ENCODE measurements at regions not wholly inside any gene's neighbourhood (a gene's known extent, or its start where the extent isn't known, plus 50 kb on each side); places are given as distances from the start of the nearest gene placed in this dataset.
"Not testable (repeated sequence)": the region's sequence is repeated elsewhere in the genome, so short reads cannot be mapped to it uniquely, and the experiment has no call there.

DNA sequence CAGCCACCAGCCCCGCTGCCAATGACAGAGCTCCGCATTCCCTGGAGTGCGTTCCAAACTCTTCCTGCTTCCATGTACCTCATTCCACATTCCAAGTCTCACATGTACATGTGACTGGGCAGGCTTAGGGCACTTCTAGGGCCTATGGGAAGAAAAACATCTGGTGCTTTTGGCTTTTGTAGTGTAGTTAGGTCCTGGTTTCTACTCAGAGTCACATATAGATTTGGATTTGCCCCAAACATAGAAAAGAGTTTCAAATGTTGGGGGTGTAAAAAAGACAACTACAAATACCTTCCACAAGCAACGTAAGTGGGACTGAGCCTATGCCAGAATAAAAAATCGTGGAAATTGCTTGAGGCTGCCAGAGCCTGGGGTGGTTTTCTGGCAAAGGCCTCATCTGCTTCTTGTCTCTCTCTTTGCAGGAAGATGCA lies 84.1 kb downstream of the ZNF467 start:
- TF ChIP-seq, protein P1, sequence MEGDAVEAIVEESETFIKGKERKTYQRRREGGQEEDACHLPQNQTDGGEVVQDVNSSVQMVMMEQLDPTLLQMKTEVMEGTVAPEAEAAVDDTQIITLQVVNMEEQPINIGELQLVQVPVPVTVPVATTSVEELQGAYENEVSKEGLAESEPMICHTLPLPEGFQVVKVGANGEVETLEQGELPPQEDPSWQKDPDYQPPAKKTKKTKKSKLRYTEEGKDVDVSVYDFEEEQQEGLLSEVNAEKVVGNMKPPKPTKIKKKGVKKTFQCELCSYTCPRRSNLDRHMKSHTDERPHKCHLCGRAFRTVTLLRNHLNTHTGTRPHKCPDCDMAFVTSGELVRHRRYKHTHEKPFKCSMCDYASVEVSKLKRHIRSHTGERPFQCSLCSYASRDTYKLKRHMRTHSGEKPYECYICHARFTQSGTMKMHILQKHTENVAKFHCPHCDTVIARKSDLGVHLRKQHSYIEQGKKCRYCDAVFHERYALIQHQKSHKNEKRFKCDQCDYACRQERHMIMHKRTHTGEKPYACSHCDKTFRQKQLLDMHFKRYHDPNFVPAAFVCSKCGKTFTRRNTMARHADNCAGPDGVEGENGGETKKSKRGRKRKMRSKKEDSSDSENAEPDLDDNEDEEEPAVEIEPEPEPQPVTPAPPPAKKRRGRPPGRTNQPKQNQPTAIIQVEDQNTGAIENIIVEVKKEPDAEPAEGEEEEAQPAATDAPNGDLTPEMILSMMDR (IDR thresholded peaks at IDR 0.05; ENCODE audit: low read depth, low read length): no peak
- no peak overlapping the region for H3K4me3 ChIP-seq (ENCODE audit: low read depth, low read length)

DNA sequence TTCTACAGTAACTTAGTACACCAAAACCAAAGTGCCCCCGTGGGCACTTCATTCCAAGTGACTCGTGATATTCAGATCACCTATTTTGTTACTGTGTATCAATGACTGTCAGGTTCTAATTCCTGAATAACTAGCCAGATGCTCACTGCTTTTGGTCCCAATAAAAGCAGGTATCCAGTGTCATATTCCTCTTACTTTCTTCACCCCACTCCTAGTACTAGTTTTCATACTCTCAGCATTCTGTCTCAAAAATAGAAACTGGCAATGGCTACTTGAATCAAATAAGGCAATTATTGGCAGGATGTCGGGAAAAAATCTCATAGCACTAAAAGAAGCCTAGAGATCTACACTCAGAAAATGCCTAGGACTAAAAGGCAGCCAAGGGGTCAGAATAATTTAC lies 84.6 kb downstream of the ZNF467 start:
- TF ChIP-seq, protein P1 (IDR thresholded peaks at IDR 0.05; ENCODE audit: low read depth, low read length): no peak
- H3K4me3 ChIP-seq (ENCODE audit: low read depth, low read length): no peak overlapping the region

DNA sequence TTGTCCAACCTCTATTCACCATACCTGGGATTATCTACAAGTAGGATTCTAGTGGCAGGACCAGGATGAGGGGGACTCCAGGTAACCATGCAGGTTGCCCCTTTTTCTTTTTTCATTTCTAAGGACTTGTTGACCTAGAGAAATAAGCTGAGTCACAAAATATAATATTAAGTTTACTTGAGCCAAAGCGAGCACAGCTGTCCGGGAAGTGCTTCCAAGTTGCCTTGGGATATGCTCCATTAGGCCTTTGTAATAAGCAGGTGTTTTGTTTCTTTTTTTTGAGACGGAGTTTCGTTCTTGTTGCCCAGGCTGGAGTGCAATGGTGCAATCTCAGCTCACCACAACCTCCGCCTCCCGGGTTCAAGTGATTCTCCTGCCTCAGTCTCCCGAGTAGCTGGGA lies 85.6 kb downstream of the ZNF467 start:
- not testable (repeated sequence) for H3K4me3 ChIP-seq (ENCODE audit: low read depth, low read length)

DNA sequence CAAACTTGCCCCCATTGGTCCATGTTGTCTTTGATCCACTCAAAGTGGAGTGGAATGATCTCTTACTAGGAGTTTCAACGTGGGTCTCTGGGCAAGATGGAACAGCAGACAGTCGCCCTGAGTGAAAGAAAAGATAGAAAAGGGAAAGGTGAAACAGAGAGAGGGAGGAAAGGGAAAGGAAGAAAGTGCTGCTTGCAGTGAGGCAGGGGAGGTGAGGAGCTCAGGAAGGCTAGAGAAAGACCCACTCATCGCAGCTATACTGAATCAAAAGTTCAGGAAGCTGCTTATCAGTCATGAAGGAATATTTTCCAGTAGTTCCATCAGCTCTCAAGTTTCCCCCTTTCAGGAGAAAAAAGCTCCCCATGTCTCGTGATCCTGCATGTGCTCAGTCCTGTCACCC lies 86.9 kb downstream of the ZNF467 start:
- TF ChIP-seq, protein P1 (IDR thresholded peaks at IDR 0.05; ENCODE audit: low read depth, low read length): no peak
- no peak overlapping the region for H3K4me3 ChIP-seq (ENCODE audit: low read depth, low read length)

DNA sequence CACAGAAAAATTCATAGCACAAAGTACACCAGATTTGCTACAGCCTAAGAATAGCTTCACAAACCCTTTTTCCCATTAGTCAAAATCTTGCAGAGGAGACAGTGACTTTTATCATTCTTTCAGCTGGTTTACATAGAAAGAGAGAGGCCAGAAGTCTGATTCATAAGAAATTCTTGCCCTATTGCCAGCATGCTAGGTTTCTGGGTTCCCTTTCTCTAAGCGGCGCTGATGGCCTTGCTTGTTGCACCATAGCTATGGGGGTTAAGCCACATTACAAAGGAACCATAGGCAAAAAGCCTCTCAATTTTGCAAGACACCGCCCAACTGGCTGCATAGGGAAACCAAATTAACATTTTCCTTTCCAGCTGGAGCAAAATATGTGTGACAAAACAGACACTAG lies 87.4 kb downstream of the ZNF467 start:
- H3K4me3 ChIP-seq (ENCODE audit: low read depth, low read length): no peak overlapping the region
- TF ChIP-seq, protein P1 (IDR thresholded peaks at IDR 0.05; ENCODE audit: low read depth, low read length): no peak

DNA sequence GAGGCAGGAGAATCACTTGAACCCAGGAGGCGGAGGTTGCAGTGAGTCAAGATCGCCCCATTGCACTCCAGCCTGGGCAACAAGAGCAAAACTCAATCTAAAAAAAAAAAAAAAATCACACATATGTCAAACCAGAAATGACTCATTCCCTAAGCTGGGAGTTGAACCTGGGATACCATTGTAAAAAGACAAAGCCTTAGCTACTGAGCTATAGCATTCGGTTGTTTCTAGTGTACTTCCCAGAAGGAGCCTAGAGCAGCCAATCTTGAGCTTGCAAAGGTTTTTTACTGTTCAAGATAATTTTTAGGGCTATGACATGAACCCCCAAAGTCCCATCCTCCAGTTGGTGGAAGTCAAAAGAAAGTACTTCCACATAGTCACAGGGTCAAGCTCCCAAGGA lies 87.9 kb downstream of the ZNF467 start:
- TF ChIP-seq, protein P1 (IDR thresholded peaks at IDR 0.05; ENCODE audit: low read depth, low read length): no peak
- no peak overlapping the region for H3K4me3 ChIP-seq (ENCODE audit: low read depth, low read length)

DNA sequence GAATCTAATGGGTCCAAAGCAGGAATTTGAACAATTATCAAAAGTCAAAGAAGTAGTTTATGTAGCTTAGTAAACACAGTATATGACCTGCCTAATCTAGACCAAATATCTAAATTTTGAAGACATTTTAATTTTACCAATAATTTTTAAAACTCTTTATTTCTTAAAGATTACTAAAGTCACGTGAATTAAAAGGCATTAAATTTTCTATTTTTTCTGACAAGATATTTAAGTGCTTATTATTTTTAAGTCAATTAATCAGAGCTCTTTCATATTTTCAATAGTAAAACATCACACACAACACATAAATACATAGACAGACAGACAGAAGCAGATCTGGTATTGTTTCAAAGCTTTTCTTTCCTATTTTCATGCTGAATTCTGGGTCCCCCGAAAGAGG lies 89.5 kb downstream of the ZNF467 start:
- TF ChIP-seq, protein P1 (IDR thresholded peaks at IDR 0.05; ENCODE audit: low read depth, low read length): no peak

DNA sequence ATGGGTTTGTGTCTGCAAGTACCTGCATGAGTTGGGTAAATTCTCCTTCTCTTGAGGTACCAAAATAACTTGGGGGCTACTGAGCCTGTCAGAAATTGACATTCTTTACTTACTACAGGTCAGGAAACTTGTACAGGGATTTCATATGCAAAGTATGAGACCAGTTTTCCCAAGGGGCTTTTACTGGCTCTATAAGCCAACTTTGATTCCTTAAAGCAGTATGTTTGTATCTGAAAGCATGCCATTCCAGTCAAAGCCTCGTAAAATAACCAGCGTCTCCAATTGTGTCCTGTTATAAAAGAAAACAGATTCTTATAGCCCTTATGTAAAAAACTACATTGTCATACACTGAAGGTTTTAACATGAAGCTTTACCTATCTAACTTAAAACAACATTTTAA lies 90.2 kb downstream of the ZNF467 start:
- TF ChIP-seq, protein P1 (IDR thresholded peaks at IDR 0.05; ENCODE audit: low read depth, low read length): no peak
- H3K4me3 ChIP-seq (ENCODE audit: low read depth, low read length): no peak overlapping the region

More for the DNA sequence above, 89.5 kb downstream of the ZNF467 start:
- H3K4me3 ChIP-seq (ENCODE audit: low read depth, low read length): no peak overlapping the region

All from WI38 (cell line).